SK-N-SH (cell line): ENCODE measurements at regions not wholly inside any gene's neighbourhood (a gene's known extent, or its start where the extent isn't known, plus 50 kb on each side); places are given as distances from the start of the nearest gene placed in this dataset.

Experiments
- MXI1 ChIP-seq: IDR thresholded peaks from 2 replicates; pipeline ENCODE4 v1.6.1; 2012; ENCODE audit warnings: mild to moderate bottlenecking, low read depth, low read length, improper control_type of control experiment
- NRF1 ChIP-seq: IDR thresholded peaks from 2 replicates; pipeline ENCODE4 v1.6.1; 2012; ENCODE audit warnings: low read depth, mild to moderate bottlenecking, low read length
- TF ChIP-seq, protein P1 (sequence below): fragments of 200-600 bp; sonication (generic); IDR thresholded peaks from 2 replicates; pipeline ENCODE4 v1.6.1; 2017; ENCODE audit warnings: antibody characterized with exemption, mild to moderate bottlenecking, moderate library complexity

DNA sequence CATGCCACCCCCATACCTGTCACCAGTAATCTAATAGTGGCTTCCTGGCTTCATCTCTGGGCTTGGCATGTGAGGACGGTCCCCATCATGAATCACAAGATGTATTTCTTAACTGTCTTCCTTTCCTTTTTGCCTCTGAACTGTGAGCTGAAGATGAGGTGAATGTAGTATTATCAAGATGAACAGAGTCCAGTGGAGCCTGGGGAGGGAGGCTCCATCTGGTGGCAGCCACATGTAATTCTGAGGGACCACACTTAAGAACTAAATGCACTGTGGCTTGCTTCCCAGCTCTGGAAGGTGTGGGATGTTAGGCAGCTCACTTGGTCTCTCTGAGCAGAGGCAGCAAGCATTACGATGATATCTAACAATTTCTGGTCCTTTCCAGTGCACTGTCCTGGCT lies 354.9 kb upstream of the ASIC2 start:
- TF ChIP-seq, protein P1, sequence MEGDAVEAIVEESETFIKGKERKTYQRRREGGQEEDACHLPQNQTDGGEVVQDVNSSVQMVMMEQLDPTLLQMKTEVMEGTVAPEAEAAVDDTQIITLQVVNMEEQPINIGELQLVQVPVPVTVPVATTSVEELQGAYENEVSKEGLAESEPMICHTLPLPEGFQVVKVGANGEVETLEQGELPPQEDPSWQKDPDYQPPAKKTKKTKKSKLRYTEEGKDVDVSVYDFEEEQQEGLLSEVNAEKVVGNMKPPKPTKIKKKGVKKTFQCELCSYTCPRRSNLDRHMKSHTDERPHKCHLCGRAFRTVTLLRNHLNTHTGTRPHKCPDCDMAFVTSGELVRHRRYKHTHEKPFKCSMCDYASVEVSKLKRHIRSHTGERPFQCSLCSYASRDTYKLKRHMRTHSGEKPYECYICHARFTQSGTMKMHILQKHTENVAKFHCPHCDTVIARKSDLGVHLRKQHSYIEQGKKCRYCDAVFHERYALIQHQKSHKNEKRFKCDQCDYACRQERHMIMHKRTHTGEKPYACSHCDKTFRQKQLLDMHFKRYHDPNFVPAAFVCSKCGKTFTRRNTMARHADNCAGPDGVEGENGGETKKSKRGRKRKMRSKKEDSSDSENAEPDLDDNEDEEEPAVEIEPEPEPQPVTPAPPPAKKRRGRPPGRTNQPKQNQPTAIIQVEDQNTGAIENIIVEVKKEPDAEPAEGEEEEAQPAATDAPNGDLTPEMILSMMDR, result peak; percentile 69
- TF ChIP-seq MXI1, result no peak
- no peak for TF ChIP-seq NRF1
